ENCODE measurements at regions not wholly inside any gene's neighbourhood (a gene's known extent, or its start where the extent isn't known, plus 50 kb on each side); places are given as distances from the start of the nearest gene placed in this dataset.

DNA sequence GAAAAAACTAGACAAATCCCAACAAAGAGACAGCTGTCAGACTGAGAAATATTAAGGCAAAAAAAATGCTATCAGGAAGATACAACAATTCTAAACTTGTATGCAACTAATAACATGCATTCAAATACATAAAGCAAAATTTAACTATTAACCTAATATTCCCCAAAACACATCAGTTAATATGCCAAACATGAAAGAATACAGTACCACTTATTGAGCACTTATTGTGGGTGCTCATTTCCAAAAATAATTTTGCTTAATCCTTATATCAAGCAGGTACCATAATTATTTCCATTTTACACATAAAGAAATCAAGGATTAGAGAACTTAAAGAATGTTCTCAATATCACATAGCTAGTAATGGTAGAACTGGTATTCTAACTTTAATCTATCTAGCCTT, 67.7 kb upstream of the HMGXB4 start:
- ATAC-seq (no peak), DNase-seq (no peak)
- H3K4me3 ChIP-seq: no peak overlapping the region
- intact Hi-C loops (cut with DNase I): no loop called here
- no peaks in the 10 kb centered on the region for H3K36me3 ChIP-seq (ENCODE audit: insufficient read depth in 1 of 2, low read depth in 1 of 2)
- no peak overlapping the region for H3K27ac ChIP-seq
- H3K27me3 ChIP-seq (ENCODE audit: insufficient read depth in 3 of 3, low read length in 2 of 3): no peaks in the 10 kb centered on the region
- no peaks in the 10 kb centered on the region for H3K4me1 ChIP-seq
- TF ChIP-seq, protein P1, sequence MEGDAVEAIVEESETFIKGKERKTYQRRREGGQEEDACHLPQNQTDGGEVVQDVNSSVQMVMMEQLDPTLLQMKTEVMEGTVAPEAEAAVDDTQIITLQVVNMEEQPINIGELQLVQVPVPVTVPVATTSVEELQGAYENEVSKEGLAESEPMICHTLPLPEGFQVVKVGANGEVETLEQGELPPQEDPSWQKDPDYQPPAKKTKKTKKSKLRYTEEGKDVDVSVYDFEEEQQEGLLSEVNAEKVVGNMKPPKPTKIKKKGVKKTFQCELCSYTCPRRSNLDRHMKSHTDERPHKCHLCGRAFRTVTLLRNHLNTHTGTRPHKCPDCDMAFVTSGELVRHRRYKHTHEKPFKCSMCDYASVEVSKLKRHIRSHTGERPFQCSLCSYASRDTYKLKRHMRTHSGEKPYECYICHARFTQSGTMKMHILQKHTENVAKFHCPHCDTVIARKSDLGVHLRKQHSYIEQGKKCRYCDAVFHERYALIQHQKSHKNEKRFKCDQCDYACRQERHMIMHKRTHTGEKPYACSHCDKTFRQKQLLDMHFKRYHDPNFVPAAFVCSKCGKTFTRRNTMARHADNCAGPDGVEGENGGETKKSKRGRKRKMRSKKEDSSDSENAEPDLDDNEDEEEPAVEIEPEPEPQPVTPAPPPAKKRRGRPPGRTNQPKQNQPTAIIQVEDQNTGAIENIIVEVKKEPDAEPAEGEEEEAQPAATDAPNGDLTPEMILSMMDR (IDR thresholded peaks at IDR 0.05): no peak
- peaks cover 27% of the 10 kb centered on the region for H3K9me3 ChIP-seq

DNA sequence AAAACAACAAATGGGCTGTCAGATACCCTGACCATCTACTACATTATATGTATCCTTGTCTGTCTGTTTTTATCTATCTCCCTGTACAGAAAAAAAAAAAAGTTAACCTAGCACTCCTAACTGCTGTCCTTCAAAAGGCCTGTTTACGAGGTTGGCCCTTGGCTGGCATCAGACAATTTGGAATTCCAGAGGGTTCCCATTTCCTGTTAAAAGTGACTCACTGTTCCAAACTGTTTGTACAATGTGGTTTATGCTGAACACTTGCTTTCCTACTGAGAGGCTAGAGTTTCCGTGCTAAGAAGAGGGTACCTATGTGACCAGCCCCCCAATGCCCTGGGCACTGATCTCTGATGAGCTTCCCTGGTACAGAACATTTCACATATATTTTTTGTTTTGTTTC, 65.9 kb upstream of the HMGXB4 start:
- Histone ChIP-seq H3K36me3 (ENCODE audit: insufficient read depth in 1 of 2, low read depth in 1 of 2) (no peaks in the 10 kb centered on the region), H3K4me3 (no peak overlapping the region), H3K9me3 (peaks cover 27% of the 10 kb centered on the region), H3K4me1 (no peaks in the 10 kb centered on the region), H3K27ac (no peak overlapping the region), H3K27me3 (ENCODE audit: insufficient read depth in 3 of 3, low read length in 2 of 3) (no peaks in the 10 kb centered on the region)
- TF ChIP-seq, protein P1 (IDR thresholded peaks at IDR 0.05): no peak
- WGBS, 3 donors: 54 to 66% (median 62%) methylated on average over 2 of the region's 2 CpGs
- intact Hi-C loops (cut with DNase I): no loop called here
- ATAC-seq (no peak), DNase-seq (no peak)

DNA sequence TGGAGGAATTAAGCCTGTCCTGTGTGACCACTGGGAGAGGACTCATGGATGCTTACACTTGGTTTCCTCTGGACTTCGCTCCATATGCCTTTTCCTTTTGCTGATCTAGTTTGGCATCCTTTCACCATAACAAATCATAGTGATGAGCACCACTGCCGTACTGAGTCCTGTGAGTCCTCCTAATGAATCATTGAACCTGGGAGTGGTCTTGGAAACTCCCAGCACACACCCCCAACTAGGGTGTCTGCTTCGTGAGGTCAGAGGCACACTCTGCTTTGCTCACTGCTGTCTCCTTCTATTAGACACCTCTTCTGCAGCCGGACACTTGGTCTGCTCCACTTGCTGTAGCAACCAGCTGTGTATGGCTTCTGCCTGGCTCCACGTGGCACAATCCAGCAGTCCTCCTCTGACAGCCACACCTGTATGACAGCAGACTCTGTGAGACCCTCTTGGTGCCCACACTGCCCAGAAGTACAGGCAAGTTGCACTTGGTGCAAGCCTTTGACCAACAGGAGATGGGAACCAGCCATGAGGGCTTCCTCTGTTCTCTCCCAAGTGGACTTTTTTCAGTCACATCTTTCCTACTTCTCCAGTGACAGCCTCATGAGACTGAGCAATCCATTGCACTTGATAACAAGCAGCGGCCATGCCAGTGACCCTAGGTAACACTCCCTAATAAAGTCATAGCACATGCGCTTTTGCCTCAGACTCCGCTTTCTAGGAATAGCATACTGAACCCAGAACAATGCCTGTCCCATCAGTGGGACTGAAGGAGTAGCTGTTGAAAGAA, 65.0 kb upstream of the HMGXB4 start:
- WGBS, 3 donors: 63 to 75% (median 64%) methylated on average over 8 of the region's 8 CpGs
- ATAC-seq: no peak
- Histone ChIP-seq H3K27me3 (ENCODE audit: insufficient read depth in 3 of 3, low read length in 2 of 3) (peaks cover 0 to 3% (median 0%) of the 10 kb centered on the region in 3 donors), H3K36me3 (ENCODE audit: insufficient read depth in 1 of 2, low read depth in 1 of 2) (no peaks in the 10 kb centered on the region), H3K27ac (no peak overlapping the region), H3K4me1 (no peaks in the 10 kb centered on the region), H3K4me3 (no peak overlapping the region), H3K9me3 (peaks cover 27% of the 10 kb centered on the region)
- intact Hi-C loops (cut with DNase I): no loop called here
- no peak for DNase-seq
- TF ChIP-seq, protein P1 (IDR thresholded peaks at IDR 0.05): no peak

DNA sequence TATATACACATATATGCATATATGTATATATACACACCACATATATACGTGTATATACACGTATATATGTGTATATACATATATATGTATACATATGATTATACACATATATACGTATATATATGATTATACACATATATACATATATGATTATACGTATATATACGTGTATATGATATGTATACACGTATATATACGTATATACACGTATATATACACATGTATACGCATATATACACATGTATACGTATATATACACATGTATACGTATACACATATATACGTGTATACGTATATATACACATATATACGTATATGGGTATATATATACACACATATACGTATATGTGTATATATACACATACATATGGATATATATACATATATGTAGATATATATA, 62.1 kb upstream of the HMGXB4 start:
- TF ChIP-seq, protein P1 (IDR thresholded peaks at IDR 0.05): no peak
- H3K4me1 ChIP-seq: no peaks in the 10 kb centered on the region
- 80 to 85% (median 81%) methylated on average over 15 of the region's 15 CpGs for WGBS, 3 donors
- no peaks in the 10 kb centered on the region for H3K9me3 ChIP-seq
- no peak for DNase-seq
- H3K36me3 ChIP-seq (ENCODE audit: insufficient read depth in 1 of 2, low read depth in 1 of 2): no peaks in the 10 kb centered on the region
- H3K27ac ChIP-seq: no peak overlapping the region
- H3K4me3 ChIP-seq: no peak overlapping the region
- intact Hi-C loops (cut with DNase I): no loop called here
- no peak for ATAC-seq
- H3K27me3 ChIP-seq (ENCODE audit: insufficient read depth in 3 of 3, low read length in 2 of 3): peaks cover 0 to 20% (median 2%) of the 10 kb centered on the region in 3 donors

DNA sequence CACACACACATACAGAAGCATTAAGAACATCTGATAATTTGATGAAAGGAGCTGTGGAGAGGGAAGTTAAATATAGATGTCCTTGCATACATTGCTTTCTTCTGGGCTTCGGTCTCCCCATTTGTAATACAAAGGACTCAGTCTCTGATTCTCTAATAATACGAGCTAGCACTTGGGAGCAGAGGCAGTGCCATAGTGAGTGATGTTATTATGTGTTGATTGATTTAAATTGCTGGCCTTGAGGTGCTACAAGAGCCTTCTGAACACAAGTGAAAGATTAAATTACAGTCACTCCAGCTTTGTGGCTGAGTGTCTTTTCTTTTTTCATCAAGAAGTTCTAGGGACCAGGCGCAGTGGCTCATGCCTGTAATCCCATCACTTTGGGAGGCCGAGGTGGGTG, 61.5 kb upstream of the HMGXB4 start:
- intact Hi-C loops (cut with DNase I): no loop called here
- ATAC-seq: no peak

More for the DNA sequence above, 61.5 kb upstream of the HMGXB4 start:
- DNase-seq: no peak
- no peak overlapping the region for H3K4me3 ChIP-seq
- no peaks in the 10 kb centered on the region for H3K4me1 ChIP-seq
- peaks cover 0 to 20% (median 2%) of the 10 kb centered on the region in 3 donors for H3K27me3 ChIP-seq (ENCODE audit: insufficient read depth in 3 of 3, low read length in 2 of 3)
- TF ChIP-seq, protein P1 (IDR thresholded peaks at IDR 0.05): no peak
- WGBS, 3 donors: 40 to 48% (median 46%) methylated on average over 4 of the region's 4 CpGs
- H3K9me3 ChIP-seq: no peaks in the 10 kb centered on the region
- no peak overlapping the region for H3K27ac ChIP-seq
- H3K36me3 ChIP-seq (ENCODE audit: insufficient read depth in 1 of 2, low read depth in 1 of 2): no peaks in the 10 kb centered on the region
